KMS-11 (cell line): ENCODE measurements at regions not wholly inside any gene's neighbourhood (a gene's known extent, or its start where the extent isn't known, plus 50 kb on each side); places are given as distances from the start of the nearest gene placed in this dataset.

Source experiments
- H2AFZ ChIP-seq: fragments of 200-600 bp; sonication (generic); 2 replicates; pipeline ENCODE4 v1.6.1; 2016; ENCODE audit warnings: antibody characterized with exemption, mixed run types, low read depth
- H3K27ac ChIP-seq: fragments of 200-600 bp; sonication (generic); 2 replicates; pipeline ENCODE4 v1.6.1; 2016; ENCODE audit warnings: mild to moderate bottlenecking, mixed run types
- H3K27me3 ChIP-seq: fragments of 200-600 bp; sonication (generic); 2 replicates; pipeline ENCODE4 v1.6.1; 2017; ENCODE audit warnings: mild to moderate bottlenecking, low read depth, mixed run types, moderate library complexity; ENCODE audit not compliant: insufficient read depth
- H3K36me3 ChIP-seq: fragments of 200-600 bp; sonication (generic); 2 replicates; pipeline ENCODE4 v1.6.1; 2017; ENCODE audit warnings: mild to moderate bottlenecking, mixed run types; ENCODE audit not compliant: insufficient read depth
- H3K4me1 ChIP-seq: fragments of 200-600 bp; sonication (generic); 2 replicates; pipeline ENCODE4 v1.6.1; 2016; ENCODE audit warnings: mild to moderate bottlenecking, low read depth, mixed run types; ENCODE audit not compliant: poor library complexity, severe bottlenecking
- H3K4me2 ChIP-seq: fragments of 200-600 bp; sonication (generic); 2 replicates; pipeline ENCODE4 v1.7.0; 2016; ENCODE audit warnings: mild to moderate bottlenecking, mixed run types
- H3K4me3 ChIP-seq: fragments of 200-600 bp; sonication (generic); IDR thresholded peaks from 2 replicates; pipeline ENCODE4 v1.6.1; 2017; ENCODE audit warnings: low read depth, low read length, mixed read lengths; ENCODE audit not compliant: insufficient read depth
- H3K79me2 ChIP-seq: fragments of 200-600 bp; sonication (generic); 2 replicates; pipeline ENCODE4 v1.6.1; 2016; ENCODE audit warnings: low read depth, mixed run types; ENCODE audit not compliant: insufficient read depth
- H3K9ac ChIP-seq: fragments of 200-600 bp; sonication (generic); 2 replicates; pipeline ENCODE4 v1.6.1; 2016; ENCODE audit warnings: mild to moderate bottlenecking, mixed run types
- H4K20me1 ChIP-seq: fragments of 200-600 bp; sonication (generic); 2 replicates; pipeline ENCODE4 v1.6.1; 2016; ENCODE audit warnings: mild to moderate bottlenecking, mixed run types; ENCODE audit not compliant: insufficient read depth
- CTCF ChIP-seq: fragments of 200-600 bp; sonication (generic); conservative IDR thresholded peaks from 2 replicates; pipeline ENCODE4 v1.6.1; 2017; ENCODE audit warnings: low read depth, mild to moderate bottlenecking, antibody characterized with exemption, low read length, moderate library complexity, mixed read lengths

- Histone ChIP-seq H3K36me3 (no peaks in the 10 kb centered on the region), H3K4me1 (peaks cover 48% of the 10 kb centered on the region), H3K79me2 (peaks cover 57% of the 10 kb centered on the region), H3K27me3 (no peaks in the 10 kb centered on the region), H3K9ac (no peak overlapping the region), H2AFZ (no peak overlapping the region), H4K20me1 (no peaks in the 10 kb centered on the region), H3K27ac (no peak overlapping the region), H3K4me3 (no peak overlapping the region), H3K4me2 (peak overlapping the region; percentile 66)
- no peak for TF ChIP-seq CTCF
Observed at GRCh38 chr11:19353287-19353850, 112.6 kb upstream of the E2F8 start.

- Histone ChIP-seq H3K27me3 (no peaks in the 10 kb centered on the region), H2AFZ (no peak overlapping the region), H3K27ac (peak overlapping the region; percentile 28; the same call in 1 of the 2 replicates), H3K4me2 (peak overlapping the region; percentile 66), H3K36me3 (no peaks in the 10 kb centered on the region), H3K4me1 (peaks cover 54% of the 10 kb centered on the region), H3K9ac (no peak overlapping the region), H3K4me3 (no peak overlapping the region), H4K20me1 (no peaks in the 10 kb centered on the region), H3K79me2 (peaks cover 58% of the 10 kb centered on the region)
- TF ChIP-seq CTCF = no peak
Observed at GRCh38 chr11:19352771-19353160, 112.0 kb upstream of the E2F8 start.

GRCh38 chr11:19352072-19352770 is 111.5 kb upstream of the E2F8 start:
- no peaks in the 10 kb centered on the region for H3K36me3 ChIP-seq
- no peak overlapping the region for H3K4me3 ChIP-seq
- H3K79me2 ChIP-seq = peaks cover 61% of the 10 kb centered on the region
- no peaks in the 10 kb centered on the region for H3K27me3 ChIP-seq
- no peak overlapping the region for H2AFZ ChIP-seq
- H3K27ac ChIP-seq = peak overlapping the region; percentile 28; the same call in 1 of the 2 replicates
- H4K20me1 ChIP-seq = no peaks in the 10 kb centered on the region
- H3K4me2 ChIP-seq = peak overlapping the region; percentile 66
- TF ChIP-seq CTCF = no peak
- H3K9ac ChIP-seq = no peak overlapping the region
- peaks cover 56% of the 10 kb centered on the region for H3K4me1 ChIP-seq

- Histone ChIP-seq H3K4me2 (no peak overlapping the region; the same call in 1 of the 2 replicates), H3K9ac (no peak overlapping the region), H3K79me2 (peaks cover 58% of the 10 kb centered on the region), H4K20me1 (no peaks in the 10 kb centered on the region), H3K27ac (no peak overlapping the region), H3K27me3 (no peaks in the 10 kb centered on the region), H2AFZ (no peak overlapping the region), H3K4me3 (no peak overlapping the region), H3K4me1 (peaks cover 60% of the 10 kb centered on the region), H3K36me3 (no peaks in the 10 kb centered on the region)
- TF ChIP-seq CTCF = no peak
Observed at GRCh38 chr11:19351426-19351825, 110.7 kb upstream of the E2F8 start.
